ENCODE measurements at regions not wholly inside any gene's neighbourhood (a gene's known extent, or its start where the extent isn't known, plus 50 kb on each side); places are given as distances from the start of the nearest gene placed in this dataset.

GRCh38 chr16:65740711-65741110 is 618.8 kb upstream of the CDH11 start:
- ATAC-seq (no peak), DNase-seq (ENCODE audit: low spot score) (no peak)
- Mint-ChIP-seq H3K27me3 (ENCODE audit: low read depth) (no peaks in the 10 kb centered on the region), H3K27ac (no peak overlapping the region), H3K4me1 (peaks cover 16% of the 10 kb centered on the region), H3K36me3 (no peaks in the 10 kb centered on the region), H3K9me3 (peaks cover 5% of the 10 kb centered on the region), H3K4me3 (no peak overlapping the region)
- TF ChIP-seq ZNF232 (CRISPR knock-in tag; IDR thresholded peaks at IDR 0.05) (no peak), TP53 (CRISPR knock-in tag; IDR thresholded peaks at IDR 0.05) (no peak), PREB (CRISPR knock-in tag; IDR thresholded peaks at IDR 0.05; ENCODE audit: borderline replicate concordance) (no peak), HMGA2 (CRISPR knock-in tag; IDR thresholded peaks at IDR 0.05) (no peak), NR3C1 (CRISPR knock-in tag; conservative IDR thresholded peaks at IDR 0.05; ENCODE audit: low read depth) (no peak), IRF2 (CRISPR knock-in tag; IDR thresholded peaks at IDR 0.05; ENCODE audit: borderline replicate concordance, low read depth) (no peak), GRHL2 (CRISPR knock-in tag; IDR thresholded peaks at IDR 0.05; ENCODE audit: insufficient replicate concordance, severe bottlenecking) (no peak), ZBTB43 (CRISPR knock-in tag; IDR thresholded peaks at IDR 0.05) (no peak), FOXP4 (CRISPR knock-in tag; IDR thresholded peaks at IDR 0.05) (no peak), SMAD4 (CRISPR knock-in tag; IDR thresholded peaks at IDR 0.05) (no peak), ZNF263 (CRISPR knock-in tag; IDR thresholded peaks at IDR 0.05; ENCODE audit: low read depth) (no peak), ZNF317 (CRISPR knock-in tag; IDR thresholded peaks at IDR 0.05; ENCODE audit: borderline replicate concordance, low read depth) (no peak), ZNF396 (CRISPR knock-in tag; IDR thresholded peaks at IDR 0.05; ENCODE audit: borderline replicate concordance) (no peak), ZMAT4 (CRISPR knock-in tag; IDR thresholded peaks at IDR 0.05) (no peak), ELF4 (CRISPR knock-in tag; IDR thresholded peaks at IDR 0.05; ENCODE audit: low read depth) (no peak), ZNF532 (CRISPR knock-in tag; IDR thresholded peaks at IDR 0.05; ENCODE audit: borderline replicate concordance) (no peak), TEAD4 (CRISPR knock-in tag; IDR thresholded peaks at IDR 0.05) (no peak), PRDM15 (CRISPR knock-in tag; IDR thresholded peaks at IDR 0.05) (no peak)
- CTCF ChIA-PET, result no interaction called here
- POLR2A ChIA-PET, result no interaction called here

Data from WTC11 (cell line).